ENCODE measurements at regions not wholly inside any gene's neighbourhood (a gene's known extent, or its start where the extent isn't known, plus 50 kb on each side); places are given as distances from the start of the nearest gene placed in this dataset.

GRCh38 chr6:56820060-56820459 lies 134.8 kb upstream of the BEND6 start:
- TF ChIP-seq REST (IDR thresholded peaks at IDR 0.05; ENCODE audit: insufficient read depth in 1 of 2, low read depth in 2 of 2, low read length in 2 of 2), result no peak
- no peak for TF ChIP-seq POLR2AphosphoS5 (IDR thresholded peaks at IDR 0.05; ENCODE audit: low read depth, low read length)
- TF ChIP-seq SIN3A (IDR thresholded peaks at IDR 0.05; ENCODE audit: borderline replicate concordance, insufficient read depth, low read length), result no peak
- TF ChIP-seq TAF1 (IDR thresholded peaks at IDR 0.05; ENCODE audit: borderline replicate concordance, insufficient read depth, low read length), result no peak
- no peak for TF ChIP-seq FOXP2 (optimal IDR thresholded peaks at IDR 0.05; ENCODE audit: borderline replicate concordance, extremely low read depth, extremely low read length, insufficient read depth)

- no peak for TF ChIP-seq REST (IDR thresholded peaks at IDR 0.05; ENCODE audit: insufficient read depth in 1 of 2, low read depth in 2 of 2, low read length in 2 of 2)
Observed at GRCh38 chr6:56819604-56820003, 135.3 kb upstream of the BEND6 start.

DNA sequence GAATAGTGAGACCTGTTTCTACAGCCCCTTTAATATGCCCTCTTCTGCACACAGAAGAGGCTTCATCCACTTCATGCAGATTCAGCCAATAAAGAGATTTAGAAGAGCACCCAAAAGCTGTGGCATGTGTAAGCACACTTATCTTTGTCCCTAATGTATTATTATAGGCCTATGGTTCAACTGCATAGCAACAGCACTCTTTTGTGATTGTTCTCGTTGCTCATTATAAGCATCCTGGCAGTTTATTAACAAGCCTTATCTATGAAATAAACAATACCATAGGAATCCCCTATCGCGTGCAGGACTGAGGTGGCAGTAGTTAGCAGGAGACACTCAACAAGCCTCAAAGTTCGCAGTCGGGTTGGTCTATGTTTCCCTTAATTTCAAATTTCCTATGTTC lies 138.5 kb upstream of the BEND6 start:
- TF ChIP-seq REST (IDR thresholded peaks at IDR 0.05; ENCODE audit: insufficient read depth in 1 of 2, low read depth in 2 of 2, low read length in 2 of 2) (no peak), TAF1 (IDR thresholded peaks at IDR 0.05; ENCODE audit: borderline replicate concordance, insufficient read depth, low read length) (no peak), FOXP2 (optimal IDR thresholded peaks at IDR 0.05; ENCODE audit: borderline replicate concordance, extremely low read depth, extremely low read length, insufficient read depth) (no peak), POLR2AphosphoS5 (IDR thresholded peaks at IDR 0.05; ENCODE audit: low read depth, low read length) (no peak), SIN3A (IDR thresholded peaks at IDR 0.05; ENCODE audit: borderline replicate concordance, insufficient read depth, low read length) (no peak)

DNA sequence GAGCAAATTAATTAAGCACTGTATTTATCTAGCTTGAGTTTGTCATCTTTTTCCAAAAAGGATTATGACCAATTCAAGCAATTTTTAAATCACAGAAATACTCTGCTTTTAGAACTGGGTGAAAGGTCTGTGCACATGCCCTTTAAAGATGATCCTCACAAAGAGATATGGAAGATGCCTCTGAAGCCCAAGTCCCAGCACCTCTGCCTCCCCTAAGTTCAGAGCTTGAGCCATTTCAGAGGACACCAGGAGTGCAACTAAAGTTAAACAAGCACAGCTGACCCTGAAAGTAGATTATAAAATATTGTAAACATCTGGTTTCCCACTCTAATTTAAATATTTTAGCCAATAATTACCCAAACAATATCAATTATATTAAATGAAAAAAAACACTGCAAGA lies 139.5 kb upstream of the BEND6 start:
- TF ChIP-seq POLR2AphosphoS5 (IDR thresholded peaks at IDR 0.05; ENCODE audit: low read depth, low read length) (no peak), REST (IDR thresholded peaks at IDR 0.05; ENCODE audit: insufficient read depth in 1 of 2, low read depth in 2 of 2, low read length in 2 of 2) (no peak), TAF1 (IDR thresholded peaks at IDR 0.05; ENCODE audit: borderline replicate concordance, insufficient read depth, low read length) (no peak), FOXP2 (optimal IDR thresholded peaks at IDR 0.05; ENCODE audit: borderline replicate concordance, extremely low read depth, extremely low read length, insufficient read depth) (no peak), SIN3A (IDR thresholded peaks at IDR 0.05; ENCODE audit: borderline replicate concordance, insufficient read depth, low read length) (no peak)

DNA sequence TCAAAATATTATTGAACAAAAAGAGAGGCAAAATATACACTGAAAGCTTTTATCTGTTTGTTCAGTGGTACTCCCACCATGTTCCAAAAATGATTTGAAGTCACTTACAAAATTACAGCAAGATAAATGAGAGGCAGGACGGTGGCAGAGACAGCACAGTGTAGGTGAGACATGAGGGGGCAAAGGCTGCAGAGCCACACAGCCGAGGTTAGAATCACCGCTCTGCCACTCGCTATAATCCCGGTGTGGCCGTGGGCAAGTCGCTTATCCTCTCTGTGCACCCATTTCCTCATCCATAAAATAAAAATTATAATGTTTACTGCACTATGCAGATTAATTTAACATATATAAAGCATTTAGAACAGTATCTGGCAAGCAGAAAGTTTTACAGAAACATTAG lies 140.1 kb upstream of the BEND6 start:
- TF ChIP-seq POLR2AphosphoS5 (IDR thresholded peaks at IDR 0.05; ENCODE audit: low read depth, low read length), result no peak
- TF ChIP-seq FOXP2 (optimal IDR thresholded peaks at IDR 0.05; ENCODE audit: borderline replicate concordance, extremely low read depth, extremely low read length, insufficient read depth), result no peak
- TF ChIP-seq TAF1 (IDR thresholded peaks at IDR 0.05; ENCODE audit: borderline replicate concordance, insufficient read depth, low read length), result no peak
- TF ChIP-seq REST (IDR thresholded peaks at IDR 0.05; ENCODE audit: insufficient read depth in 1 of 2, low read depth in 2 of 2, low read length in 2 of 2), result no peak
- TF ChIP-seq SIN3A (IDR thresholded peaks at IDR 0.05; ENCODE audit: borderline replicate concordance, insufficient read depth, low read length), result no peak
